ENCODE measurements at regions not wholly inside any gene's neighbourhood (a gene's known extent, or its start where the extent isn't known, plus 50 kb on each side); places are given as distances from the start of the nearest gene placed in this dataset.
A peak's percentile ranks its signal among the peaks of the same experiment; 100 is the strongest.
"Not testable (repeated sequence)": the region's sequence is repeated elsewhere in the genome, so short reads cannot be mapped to it uniquely, and the experiment has no call there.

DNA sequence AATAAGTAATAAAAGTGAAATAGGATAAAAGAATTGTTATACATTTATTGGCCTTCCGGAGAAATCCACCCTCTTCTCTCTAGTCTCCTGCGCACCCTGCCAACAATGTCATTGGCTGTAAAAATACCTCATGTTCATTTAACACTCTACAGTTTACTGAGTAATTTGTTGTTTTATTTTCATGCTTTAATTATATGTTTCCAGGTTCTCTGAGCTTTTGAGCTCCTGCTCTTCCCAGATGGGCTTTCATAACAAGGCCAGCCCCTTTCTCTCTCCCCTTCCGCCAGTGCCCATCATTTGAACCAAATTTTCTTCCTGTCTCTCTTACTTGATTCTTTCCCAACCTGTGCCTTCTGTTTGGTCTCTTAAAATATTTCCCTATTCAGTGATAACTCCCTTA is 144.6 kb upstream of the PRSS1 start:
- DNase-seq (ENCODE audit: low read depth, low spot score): no peak

DNA sequence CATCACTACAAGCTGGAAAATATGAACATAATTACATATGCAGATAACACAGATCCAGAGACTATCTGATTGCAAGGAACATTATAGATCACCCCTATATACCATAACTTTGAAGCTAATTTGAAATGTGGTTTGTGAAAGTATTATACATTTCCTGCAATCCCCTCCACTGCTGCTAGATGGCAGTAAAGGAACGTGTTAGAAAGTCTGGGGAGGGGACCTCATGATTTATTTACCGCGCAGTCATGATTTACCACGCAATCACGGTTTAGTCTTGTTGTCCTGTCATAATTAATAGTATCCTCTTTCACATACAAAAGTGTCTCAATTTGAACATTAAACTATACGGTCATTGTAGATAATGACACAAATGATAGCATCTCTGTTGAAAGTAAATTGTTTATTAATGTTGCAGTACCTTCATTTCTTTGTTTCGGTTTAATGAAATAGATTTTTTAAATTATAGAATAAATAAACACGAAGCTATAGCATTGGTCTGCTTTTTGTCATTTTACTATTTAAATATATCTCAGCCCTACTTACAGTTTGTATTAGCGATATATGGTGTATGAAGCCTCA is 145.3 kb upstream of the PRSS1 start:
- peak; percentile 38 for DNase-seq (ENCODE audit: low read depth, low spot score)

DNA sequence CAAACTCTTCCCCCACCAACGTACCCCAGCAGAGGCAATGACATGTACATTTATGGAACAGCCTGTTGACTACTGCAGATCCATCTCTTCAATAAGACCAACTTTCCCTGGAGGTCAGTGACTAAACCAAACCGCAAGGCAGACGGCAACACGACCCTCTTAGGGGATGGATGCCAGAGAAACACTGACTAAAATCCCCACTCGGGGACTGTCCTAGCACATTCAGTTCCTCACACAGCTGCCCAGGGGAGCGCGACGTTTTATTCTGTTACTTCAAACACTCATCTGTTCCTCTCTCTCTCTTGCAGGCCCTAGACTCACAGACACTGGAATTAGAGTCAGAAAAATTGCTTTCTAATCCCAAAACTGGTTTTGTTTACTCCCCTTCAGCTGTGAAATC is 146.5 kb upstream of the PRSS1 start:
- no peak for DNase-seq (ENCODE audit: low read depth, low spot score)

DNA sequence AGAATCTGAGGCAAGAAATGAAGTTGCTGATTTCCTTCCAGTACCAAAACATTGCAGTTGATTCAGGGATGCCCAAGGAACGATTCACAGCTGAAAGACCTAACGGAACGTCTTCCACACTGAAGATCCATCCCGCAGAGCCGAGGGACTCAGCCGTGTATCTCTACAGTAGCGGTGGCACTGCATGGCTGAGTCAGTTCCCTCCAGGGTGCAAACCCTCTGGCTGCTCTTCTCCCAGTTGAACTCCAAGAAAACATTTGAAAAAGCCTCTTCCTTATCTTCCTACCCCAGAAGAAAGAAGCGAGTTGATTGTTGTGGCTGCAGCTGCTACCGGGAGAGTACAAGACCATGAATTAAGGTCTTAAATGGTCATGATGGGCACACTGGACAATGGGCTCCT is 147.1 kb upstream of the PRSS1 start:
- no peak for DNase-seq (ENCODE audit: low read depth, low spot score)

DNA sequence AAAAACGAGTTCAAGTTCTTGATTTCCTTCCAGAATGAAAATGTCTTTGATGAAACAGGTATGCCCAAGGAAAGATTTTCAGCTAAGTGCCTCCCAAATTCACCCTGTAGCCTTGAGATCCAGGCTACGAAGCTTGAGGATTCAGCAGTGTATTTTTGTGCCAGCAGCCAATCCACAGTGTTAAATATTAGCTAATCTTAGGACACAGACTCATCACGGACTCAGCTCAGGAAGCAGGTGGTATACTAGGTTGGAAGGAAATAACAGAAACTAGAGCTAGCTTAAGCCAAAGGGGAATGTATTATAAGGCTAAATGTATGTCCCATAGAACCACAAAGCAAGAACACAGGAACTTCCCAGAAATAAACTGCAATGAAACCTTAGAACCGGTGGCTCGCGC is 151.0 kb upstream of the PRSS1 start:
- DNase-seq (ENCODE audit: low read depth, low spot score): no peak

DNA sequence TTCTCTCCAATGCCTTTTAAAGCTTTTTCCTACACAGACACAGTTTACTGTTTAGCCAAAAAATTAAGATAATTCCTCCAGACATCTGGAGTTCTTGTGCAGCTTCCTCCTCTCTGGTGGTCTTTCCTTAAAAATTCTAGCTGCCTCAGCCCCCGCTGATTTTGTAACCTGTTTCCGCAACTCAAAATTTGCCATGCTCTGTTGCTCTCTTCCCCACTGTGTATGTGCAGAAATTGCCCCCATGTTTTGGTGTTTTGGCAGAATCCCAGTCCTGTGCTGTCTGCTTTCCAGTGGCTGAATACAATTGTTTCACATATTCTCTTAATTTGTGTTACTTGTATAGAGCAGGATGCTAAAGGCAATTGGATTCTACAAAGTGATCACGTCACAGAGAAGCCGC is 151.7 kb upstream of the PRSS1 start:
- DNase-seq (ENCODE audit: low read depth, low spot score): no peak

DNA sequence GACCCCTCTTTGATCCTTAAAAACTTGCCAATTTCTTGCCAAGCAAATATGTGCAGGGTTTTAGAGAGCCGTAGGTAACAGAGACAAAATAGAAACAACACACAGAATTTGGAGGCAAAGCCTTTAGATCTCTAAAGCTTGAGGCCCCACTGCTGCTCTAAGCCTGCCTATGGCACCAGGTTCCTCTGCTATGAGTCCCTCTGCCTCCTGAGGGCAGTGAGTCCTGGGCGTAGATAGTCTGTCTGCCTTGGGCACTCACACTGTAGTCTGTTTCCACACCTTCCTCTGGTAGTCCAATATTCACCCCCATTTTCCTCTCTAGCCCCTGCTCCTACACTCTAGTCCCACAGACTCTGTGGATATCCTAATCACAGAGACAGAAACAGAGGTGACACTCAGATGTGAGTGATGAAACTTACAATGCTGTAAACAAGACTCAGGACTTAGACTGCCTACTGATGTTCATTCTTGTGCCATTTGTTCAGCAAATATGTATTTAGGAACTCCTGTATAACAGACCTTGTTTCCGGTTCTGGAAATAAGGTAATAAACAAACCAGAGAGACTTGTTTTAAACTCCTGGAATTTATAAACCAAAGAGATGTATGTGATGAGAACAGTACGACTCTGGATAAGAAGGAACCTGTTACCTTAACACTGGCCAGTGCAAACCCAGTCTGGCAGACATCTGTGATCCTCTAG is 153.3 kb upstream of the PRSS1 start:
- no peak for DNase-seq (ENCODE audit: low read depth, low spot score)

DNA sequence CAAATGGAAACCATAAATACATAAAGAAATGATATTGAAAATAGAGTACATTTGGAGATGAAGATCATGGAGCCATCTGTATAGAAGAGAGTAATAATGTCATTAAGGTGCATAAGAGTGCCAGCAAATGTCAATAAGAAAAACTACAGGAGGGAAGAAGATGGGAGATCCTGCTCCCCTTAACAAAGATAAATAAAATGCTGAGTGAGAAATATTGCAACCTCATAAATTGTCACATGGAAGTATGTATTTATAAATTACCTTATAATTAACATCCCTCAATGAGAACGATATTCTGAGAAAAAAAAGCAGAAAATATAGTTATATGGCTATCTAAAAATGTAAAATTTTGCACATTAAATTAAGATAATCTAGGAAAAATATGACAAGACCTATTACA is 155.2 kb upstream of the PRSS1 start:
- DNase-seq (ENCODE audit: low read depth, low spot score): no peak

DNA sequence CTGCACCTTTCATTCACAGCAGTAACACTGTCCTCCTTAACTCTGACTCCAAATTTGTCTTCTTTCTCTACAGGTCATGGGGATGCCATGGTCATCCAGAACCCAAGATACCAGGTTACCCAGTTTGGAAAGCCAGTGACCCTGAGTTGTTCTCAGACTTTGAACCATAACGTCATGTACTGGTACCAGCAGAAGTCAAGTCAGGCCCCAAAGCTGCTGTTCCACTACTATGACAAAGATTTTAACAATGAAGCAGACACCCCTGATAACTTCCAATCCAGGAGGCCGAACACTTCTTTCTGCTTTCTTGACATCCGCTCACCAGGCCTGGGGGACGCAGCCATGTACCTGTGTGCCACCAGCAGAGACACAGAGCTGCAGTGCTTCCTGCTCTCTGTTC is 156.2 kb upstream of the PRSS1 start:
- DNase-seq (ENCODE audit: low read depth, low spot score): no peak

DNA sequence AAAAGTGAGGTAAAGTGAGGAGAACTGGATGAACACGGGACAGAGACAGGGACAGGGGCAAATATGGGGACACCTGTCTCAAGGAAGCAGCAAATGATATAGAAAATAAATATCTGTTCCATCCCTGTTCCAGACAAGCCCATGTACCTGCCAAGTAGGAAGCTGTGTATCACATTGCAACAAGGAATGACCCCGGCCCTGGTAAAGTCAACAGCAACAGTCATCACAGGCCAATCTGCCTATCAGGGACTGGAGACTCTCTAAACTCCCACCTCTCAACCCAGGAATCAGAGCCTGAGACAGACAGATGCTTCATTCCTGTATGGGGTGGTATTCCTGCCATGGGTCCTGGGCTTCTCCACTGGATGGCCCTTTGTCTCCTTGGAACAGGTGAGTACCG is 156.6 kb upstream of the PRSS1 start:
- DNase-seq (ENCODE audit: low read depth, low spot score): no peak

DNA sequence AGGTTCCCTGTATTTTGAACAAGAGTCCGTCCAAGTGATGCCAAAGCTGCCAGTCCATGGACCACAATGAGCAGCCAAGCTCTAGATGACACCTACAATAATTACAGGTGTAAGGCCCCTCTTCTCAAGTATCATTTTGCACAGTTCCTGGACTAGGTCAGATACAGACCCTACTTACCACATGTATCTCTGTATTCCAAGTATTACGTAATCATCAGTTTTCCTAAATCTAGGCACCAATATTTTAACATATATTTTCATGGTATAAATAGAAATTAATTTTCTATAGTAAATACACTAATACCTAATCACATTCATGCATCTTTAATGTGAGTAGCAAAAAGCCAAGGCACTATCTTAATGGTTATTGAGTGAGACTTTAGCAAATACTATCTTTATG is 157.0 kb upstream of the PRSS1 start:
- DNase-seq (ENCODE audit: low read depth, low spot score): no peak

DNA sequence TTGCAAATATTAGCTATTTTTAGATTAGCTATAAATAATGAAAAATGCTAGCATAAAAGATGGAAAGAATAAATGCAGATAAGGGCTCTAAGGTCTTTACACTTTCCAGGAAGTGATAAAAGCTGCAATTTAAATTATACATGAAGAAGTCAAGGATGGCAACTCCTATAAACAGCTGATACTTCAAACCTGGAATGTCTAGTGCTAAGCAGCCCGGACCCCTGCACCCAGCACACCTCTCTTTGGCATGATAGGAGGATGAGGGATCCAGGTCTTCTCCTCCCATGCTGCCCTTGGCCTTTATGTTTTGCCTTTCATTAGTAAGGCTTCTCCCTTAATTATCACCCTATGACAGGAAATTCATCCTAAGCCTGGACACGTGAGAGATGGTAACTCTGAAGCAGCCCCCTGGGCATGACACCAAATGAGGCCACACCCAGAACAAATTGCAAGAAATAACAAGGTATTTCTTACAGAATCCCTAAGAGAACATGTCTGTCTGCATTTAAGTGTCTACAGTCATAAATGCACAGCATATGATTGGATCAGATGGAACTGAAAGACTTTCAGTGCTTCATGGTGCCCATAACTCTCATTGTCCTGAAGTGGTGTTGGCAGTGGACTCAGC is 158.3 kb upstream of the PRSS1 start:
- DNase-seq (ENCODE audit: low read depth, low spot score): no peak

DNA sequence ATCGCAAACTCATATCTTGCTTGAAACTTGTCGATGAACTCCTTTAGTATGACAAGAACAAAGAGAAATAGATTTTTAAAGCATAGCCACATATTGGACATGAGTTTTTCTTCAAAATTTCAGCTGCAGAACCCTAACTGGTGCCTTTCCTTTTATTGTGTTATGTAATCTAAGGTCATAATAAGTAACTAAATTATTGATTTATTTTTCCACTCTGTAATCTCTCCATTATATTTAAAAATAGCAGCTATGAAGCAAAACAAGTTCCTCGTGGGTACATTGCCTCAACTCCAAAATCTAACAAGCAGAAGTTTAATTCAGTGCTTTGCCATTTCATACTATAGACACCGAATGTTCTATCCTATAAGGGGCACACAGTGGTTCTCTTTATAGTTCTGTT is 159.2 kb upstream of the PRSS1 start:
- no peak for DNase-seq (ENCODE audit: low read depth, low spot score)

DNA sequence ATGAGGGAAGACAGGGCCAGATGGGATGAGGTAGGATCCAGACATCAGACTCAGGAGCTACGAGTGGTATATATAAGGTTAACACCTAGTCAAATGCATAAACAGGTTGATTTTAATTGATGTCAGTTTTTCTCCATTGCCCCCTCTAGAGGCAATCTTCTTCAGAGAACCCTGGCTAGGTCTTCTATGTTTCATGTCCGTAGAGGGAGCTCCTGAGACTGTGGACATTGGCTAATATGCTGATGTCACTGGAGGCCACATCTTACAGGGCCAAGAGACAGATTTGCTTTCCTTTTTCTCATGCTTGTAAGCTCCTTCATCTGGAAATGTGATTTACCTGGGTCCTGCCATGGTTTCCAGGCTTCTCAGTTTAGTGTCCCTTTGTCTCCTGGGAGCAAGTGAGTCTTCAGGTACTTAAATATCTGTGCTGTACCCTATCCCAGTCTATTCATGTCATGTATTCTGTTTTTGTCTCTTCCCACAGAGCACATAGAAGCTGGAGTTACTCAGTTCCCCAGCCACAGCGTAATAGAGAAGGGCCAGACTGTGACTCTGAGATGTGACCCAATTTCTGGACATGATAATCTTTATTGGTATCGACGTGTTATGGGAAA is 161.6 kb upstream of the PRSS1 start:
- DNase-seq (ENCODE audit: low read depth, low spot score): no peak

DNA sequence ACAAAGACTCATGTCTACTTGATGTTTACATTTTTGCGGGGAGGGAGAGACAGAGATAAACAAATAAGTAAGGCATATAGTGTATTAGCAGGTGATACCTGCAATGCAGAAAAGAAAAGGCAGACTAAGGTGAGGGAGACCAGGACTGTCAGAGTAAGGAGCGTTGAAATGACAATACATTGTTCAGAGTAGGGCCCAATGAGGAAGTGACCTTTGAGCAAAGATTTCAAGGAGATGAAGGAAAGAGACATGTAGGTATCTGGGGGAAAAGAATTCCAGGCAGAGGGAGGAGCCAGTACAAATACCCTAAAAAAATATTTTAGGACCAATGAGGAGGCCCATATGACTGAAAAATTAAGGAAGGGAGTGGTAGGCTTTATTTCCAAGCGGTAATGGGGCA is 162.7 kb upstream of the PRSS1 start:
- DNase-seq (ENCODE audit: low read depth, low spot score): no peak

DNA sequence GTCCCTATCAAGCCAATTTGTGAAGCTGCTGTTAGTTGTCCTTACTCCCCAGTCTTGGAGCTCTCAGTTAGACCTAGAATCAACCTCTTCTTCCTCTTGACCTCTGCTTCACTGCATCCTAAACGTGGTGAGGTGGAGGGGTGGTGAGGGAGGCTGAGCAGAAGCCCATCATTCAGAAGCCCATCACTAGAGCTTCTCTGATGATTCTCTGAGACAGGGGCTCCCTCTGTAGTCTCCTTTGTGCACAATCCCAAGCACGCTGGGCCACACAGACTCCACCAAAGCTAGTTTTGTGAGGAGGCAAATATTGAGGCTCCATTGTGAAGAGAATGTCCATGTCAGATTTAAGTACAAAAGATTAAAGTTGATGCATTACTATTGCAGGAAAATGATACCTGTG is 163.8 kb upstream of the PRSS1 start:
- no peak for DNase-seq (ENCODE audit: low read depth, low spot score)

DNA sequence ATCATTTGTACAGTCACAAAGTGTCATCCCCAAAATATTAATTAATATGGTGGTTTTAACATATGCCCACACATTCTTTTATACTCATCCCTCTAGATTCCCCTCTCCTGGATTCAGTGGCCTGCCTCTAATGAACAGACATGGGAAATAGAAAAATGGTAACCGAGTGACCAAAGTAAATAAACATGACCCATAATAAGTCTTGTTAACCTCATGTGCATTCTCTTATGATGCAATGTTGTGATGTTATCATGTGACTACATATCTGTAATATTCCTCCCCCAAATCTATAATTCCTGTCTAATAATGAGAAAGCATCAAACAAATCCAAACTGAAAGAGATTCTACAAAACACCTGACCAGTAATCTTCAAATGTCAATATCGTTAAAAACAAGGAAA is 164.5 kb upstream of the PRSS1 start:
- DNase-seq (ENCODE audit: low read depth, low spot score): no peak

DNA sequence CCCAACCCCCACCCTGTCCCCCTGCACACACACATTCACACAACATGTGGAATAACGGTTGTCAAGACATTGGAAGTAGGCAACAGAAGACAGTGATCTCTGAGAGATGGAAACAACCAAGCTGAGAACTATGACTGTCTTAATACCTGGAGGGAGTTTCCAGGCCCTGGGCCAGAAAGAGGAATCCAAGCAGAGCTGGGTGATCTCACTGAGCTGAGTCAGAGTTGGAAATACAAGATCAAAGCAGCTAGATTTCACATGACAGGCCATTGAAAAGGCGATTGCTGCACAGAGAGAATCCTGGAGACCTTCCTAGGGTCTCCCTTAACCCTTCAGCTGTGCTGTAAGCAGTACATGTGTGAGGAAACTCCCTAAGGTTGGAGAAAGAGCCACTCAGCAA is 165.8 kb upstream of the PRSS1 start:
- peak; percentile 55 for DNase-seq (ENCODE audit: low read depth, low spot score)

DNA sequence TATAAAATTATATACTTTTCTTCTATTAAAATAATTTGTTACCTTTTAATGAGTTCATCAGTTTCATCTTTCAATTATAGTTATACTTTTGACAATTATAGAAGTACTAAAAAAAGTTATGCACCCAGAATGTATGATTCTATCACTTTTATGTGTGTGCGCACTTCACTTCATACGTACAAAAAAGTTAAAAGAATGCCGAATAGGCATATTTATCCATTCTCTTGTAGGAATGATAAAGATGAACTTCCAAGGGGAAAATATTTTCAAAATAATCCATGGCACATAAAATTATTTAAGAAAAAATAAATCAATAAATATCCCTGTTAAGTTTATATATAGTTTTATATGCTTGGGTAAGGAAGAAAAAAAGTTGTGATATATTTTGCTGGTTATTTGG is 166.9 kb upstream of the PRSS1 start:
- no peak for DNase-seq (ENCODE audit: low read depth, low spot score)

DNA sequence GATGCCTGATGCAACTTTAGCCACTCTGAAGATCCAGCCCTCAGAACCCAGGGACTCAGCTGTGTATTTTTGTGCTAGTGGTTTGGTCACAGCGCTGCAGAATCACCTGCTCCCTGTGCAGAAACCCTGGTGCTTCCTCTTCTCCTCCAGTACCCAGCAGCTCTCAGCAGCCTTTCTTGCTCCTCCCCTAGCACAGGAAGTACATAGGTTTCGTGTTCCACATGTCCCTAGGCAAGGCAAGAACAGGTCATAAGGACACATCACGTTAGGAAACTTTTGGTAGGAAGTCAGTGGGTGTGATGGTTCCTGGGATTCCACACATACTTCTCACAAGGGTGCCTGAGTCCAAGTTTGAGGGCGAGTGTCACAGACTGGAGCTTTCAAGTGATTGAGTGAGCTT is 167.9 kb upstream of the PRSS1 start:
- no peak for DNase-seq (ENCODE audit: low read depth, low spot score)

DNA sequence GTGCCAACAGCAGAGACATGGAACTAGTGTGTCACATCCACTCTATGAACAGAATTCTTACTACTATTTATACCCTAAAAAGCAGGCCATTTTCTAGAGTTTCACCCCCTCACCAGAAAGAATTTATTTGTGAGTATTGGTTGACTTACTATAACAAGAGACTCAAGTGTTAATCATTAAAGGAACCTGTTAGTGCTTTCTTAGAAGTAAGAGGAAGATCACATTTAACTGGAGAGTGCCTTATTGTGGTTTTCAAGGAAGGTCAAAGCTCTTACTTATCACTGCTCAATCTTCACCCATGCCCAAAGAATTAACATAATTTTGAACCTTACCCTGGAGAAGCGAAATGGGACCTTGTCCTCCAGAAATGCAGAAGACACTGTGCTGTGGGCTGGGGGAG is 169.3 kb upstream of the PRSS1 start:
- DNase-seq (ENCODE audit: low read depth, low spot score): no peak

DNA sequence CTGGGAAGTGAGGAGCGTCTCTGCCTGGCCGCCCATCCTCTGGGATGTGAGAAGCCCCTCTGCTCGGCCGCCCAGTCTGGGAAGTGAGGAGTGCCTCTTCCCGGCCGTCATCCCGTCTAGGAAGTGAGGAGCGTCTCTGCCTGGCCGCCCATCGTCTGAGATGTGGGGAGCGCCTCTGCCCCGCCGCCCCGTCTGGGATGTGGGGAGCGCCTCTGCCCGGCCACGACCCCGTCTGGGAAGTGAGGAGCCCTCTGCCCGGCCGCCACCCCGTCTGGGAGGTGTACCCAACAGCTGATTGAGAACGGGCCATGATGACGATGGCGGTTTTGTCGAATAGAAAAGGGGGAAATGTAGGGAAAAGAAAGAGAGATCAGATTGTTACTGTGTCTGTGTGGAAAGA is 173.9 kb upstream of the PRSS1 start:
- not testable (repeated sequence) for DNase-seq (ENCODE audit: low read depth, low spot score)

DNA sequence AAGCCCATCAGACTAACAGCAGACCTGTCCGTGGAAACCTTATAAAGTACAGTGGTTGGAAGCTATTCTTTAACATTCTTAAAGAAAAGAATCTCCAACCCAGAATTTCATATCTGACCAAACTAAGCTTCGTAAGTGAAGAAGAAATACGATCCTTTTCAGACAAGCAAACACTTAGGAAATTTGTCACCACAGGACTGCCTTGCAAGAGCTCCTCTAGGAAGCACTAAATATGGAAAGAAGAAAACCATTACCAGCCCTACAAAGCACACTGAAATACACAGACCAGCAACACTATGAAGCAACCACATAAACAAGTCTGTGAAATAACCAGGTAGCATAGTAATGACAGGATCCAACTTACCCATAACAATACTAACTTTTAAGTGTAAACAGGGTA is 177.7 kb upstream of the PRSS1 start:
- DNase-seq (ENCODE audit: low read depth, low spot score): no peak
